ENCODE measurements at regions not wholly inside any gene's neighbourhood (a gene's known extent, or its start where the extent isn't known, plus 50 kb on each side); places are given as distances from the start of the nearest gene placed in this dataset.

GRCh38 chr5:125034331-125034730 is 287.9 kb upstream of the ZNF608 start:
- TF ChIP-seq, protein P1, sequence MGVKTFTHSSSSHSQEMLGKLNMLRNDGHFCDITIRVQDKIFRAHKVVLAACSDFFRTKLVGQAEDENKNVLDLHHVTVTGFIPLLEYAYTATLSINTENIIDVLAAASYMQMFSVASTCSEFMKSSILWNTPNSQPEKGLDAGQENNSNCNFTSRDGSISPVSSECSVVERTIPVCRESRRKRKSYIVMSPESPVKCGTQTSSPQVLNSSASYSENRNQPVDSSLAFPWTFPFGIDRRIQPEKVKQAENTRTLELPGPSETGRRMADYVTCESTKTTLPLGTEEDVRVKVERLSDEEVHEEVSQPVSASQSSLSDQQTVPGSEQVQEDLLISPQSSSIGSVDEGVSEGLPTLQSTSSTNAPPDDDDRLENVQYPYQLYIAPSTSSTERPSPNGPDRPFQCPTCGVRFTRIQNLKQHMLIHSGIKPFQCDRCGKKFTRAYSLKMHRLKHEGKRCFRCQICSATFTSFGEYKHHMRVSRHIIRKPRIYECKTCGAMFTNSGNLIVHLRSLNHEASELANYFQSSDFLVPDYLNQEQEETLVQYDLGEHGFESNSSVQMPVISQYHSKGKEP (CRISPR knock-in tag; IDR thresholded peaks at IDR 0.05) = no peak
- TF ChIP-seq, protein P2, sequence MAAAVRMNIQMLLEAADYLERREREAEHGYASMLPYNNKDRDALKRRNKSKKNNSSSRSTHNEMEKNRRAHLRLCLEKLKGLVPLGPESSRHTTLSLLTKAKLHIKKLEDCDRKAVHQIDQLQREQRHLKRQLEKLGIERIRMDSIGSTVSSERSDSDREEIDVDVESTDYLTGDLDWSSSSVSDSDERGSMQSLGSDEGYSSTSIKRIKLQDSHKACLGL (CRISPR knock-in tag; IDR thresholded peaks at IDR 0.05) = no peak
- TF ChIP-seq EZH2 (conservative IDR thresholded peaks at IDR 0.05; ENCODE audit: low read depth, low read length) = no peak
- TF ChIP-seq, protein P3, sequence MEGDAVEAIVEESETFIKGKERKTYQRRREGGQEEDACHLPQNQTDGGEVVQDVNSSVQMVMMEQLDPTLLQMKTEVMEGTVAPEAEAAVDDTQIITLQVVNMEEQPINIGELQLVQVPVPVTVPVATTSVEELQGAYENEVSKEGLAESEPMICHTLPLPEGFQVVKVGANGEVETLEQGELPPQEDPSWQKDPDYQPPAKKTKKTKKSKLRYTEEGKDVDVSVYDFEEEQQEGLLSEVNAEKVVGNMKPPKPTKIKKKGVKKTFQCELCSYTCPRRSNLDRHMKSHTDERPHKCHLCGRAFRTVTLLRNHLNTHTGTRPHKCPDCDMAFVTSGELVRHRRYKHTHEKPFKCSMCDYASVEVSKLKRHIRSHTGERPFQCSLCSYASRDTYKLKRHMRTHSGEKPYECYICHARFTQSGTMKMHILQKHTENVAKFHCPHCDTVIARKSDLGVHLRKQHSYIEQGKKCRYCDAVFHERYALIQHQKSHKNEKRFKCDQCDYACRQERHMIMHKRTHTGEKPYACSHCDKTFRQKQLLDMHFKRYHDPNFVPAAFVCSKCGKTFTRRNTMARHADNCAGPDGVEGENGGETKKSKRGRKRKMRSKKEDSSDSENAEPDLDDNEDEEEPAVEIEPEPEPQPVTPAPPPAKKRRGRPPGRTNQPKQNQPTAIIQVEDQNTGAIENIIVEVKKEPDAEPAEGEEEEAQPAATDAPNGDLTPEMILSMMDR (CRISPR knock-in tag; IDR thresholded peaks at IDR 0.05) = no peak
- TF ChIP-seq PRPF4 (IDR thresholded peaks at IDR 0.05; ENCODE audit: low read depth, low read length, poor library complexity, severe bottlenecking) = no peak
- TF ChIP-seq ZNF576 (CRISPR knock-in tag; IDR thresholded peaks at IDR 0.05) = no peak
- TF ChIP-seq, protein P4, sequence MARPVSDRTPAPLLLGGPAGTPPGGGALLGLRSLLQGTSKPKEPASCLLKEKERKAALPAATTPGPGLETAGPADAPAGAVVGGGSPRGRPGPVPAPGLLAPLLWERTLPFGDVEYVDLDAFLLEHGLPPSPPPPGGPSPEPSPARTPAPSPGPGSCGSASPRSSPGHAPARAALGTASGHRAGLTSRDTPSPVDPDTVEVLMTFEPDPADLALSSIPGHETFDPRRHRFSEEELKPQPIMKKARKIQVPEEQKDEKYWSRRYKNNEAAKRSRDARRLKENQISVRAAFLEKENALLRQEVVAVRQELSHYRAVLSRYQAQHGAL (CRISPR knock-in tag; IDR thresholded peaks at IDR 0.05; ENCODE audit: not compliant biosample characterization) = no peak
- TF ChIP-seq ZBTB3 (CRISPR knock-in tag; IDR thresholded peaks at IDR 0.05; ENCODE audit: borderline replicate concordance, low read depth) = no peak
- no peak for TF ChIP-seq POLR2A (IDR thresholded peaks at IDR 0.05; ENCODE audit: insufficient read depth in 1 of 2, low read depth in 2 of 2, low read length in 2 of 2)
- TF ChIP-seq, protein P5, sequence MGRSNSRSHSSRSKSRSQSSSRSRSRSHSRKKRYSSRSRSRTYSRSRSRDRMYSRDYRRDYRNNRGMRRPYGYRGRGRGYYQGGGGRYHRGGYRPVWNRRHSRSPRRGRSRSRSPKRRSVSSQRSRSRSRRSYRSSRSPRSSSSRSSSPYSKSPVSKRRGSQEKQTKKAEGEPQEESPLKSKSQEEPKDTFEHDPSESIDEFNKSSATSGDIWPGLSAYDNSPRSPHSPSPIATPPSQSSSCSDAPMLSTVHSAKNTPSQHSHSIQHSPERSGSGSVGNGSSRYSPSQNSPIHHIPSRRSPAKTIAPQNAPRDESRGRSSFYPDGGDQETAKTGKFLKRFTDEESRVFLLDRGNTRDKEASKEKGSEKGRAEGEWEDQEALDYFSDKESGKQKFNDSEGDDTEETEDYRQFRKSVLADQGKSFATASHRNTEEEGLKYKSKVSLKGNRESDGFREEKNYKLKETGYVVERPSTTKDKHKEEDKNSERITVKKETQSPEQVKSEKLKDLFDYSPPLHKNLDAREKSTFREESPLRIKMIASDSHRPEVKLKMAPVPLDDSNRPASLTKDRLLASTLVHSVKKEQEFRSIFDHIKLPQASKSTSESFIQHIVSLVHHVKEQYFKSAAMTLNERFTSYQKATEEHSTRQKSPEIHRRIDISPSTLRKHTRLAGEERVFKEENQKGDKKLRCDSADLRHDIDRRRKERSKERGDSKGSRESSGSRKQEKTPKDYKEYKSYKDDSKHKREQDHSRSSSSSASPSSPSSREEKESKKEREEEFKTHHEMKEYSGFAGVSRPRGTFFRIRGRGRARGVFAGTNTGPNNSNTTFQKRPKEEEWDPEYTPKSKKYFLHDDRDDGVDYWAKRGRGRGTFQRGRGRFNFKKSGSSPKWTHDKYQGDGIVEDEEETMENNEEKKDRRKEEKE (IDR thresholded peaks at IDR 0.05) = no peak
- no peak for TF ChIP-seq MTERF4 (CRISPR knock-in tag; IDR thresholded peaks at IDR 0.05)
- TF ChIP-seq ZNF263 (CRISPR knock-in tag; IDR thresholded peaks at IDR 0.05) = no peak
- no peak for TF ChIP-seq ZNF512B (CRISPR knock-in tag; IDR thresholded peaks at IDR 0.05; ENCODE audit: borderline replicate concordance)

Data from HepG2 (cell line).